ENCODE measurements at regions not wholly inside any gene's neighbourhood (a gene's known extent, or its start where the extent isn't known, plus 50 kb on each side); places are given as distances from the start of the nearest gene placed in this dataset.

DNA sequence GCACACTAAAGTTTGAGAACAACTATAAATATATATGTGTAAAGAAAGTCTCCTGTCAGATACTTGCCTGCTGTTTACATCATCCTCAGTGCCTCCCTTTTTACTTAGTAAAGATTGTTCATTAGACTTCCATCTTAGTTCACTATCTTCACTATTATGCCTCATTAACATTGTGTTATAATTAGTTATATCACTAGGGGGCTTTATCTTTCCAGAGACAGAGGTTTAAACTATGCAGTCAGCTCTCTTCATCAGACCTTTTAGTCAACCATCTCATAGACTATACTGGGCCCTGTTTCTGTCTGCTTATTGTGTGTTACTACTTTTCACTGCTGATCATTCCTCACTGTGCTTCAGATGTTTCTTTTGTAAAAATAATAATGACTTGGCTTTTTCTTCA is 630.8 kb upstream of the KIF2B start:
- TF ChIP-seq, protein P1, sequence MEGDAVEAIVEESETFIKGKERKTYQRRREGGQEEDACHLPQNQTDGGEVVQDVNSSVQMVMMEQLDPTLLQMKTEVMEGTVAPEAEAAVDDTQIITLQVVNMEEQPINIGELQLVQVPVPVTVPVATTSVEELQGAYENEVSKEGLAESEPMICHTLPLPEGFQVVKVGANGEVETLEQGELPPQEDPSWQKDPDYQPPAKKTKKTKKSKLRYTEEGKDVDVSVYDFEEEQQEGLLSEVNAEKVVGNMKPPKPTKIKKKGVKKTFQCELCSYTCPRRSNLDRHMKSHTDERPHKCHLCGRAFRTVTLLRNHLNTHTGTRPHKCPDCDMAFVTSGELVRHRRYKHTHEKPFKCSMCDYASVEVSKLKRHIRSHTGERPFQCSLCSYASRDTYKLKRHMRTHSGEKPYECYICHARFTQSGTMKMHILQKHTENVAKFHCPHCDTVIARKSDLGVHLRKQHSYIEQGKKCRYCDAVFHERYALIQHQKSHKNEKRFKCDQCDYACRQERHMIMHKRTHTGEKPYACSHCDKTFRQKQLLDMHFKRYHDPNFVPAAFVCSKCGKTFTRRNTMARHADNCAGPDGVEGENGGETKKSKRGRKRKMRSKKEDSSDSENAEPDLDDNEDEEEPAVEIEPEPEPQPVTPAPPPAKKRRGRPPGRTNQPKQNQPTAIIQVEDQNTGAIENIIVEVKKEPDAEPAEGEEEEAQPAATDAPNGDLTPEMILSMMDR (IDR thresholded peaks at IDR 0.05; ENCODE audit: low read depth, low read length, missing control alignments): no peak
- H3K4me3 ChIP-seq (ENCODE audit: low read depth, low read length): no peak overlapping the region
- no peak for DNase-seq (ENCODE audit: low read depth)

DNA sequence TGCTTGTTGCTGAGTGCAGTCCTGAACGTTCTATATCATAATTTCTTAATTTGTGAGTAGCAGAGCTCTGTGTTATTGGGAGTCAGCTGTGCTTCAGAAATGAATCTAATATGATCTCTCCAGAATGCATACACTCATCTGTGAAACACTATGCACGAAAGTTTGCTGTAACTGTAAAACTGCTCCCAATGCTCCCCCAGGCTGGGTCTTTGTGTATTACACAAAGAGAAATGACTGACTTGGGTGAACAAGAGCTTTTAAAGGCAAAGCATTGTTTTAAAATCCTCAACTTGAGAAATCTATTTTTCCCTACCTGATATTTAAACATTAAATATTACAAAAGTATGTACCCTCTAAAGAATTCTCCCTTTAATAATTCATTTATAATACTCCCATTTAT is 636.7 kb upstream of the KIF2B start:
- DNase-seq (ENCODE audit: low read depth): no peak
- H3K4me3 ChIP-seq (ENCODE audit: low read depth, low read length): no peak overlapping the region
- TF ChIP-seq, protein P1 (IDR thresholded peaks at IDR 0.05; ENCODE audit: low read depth, low read length, missing control alignments): no peak

DNA sequence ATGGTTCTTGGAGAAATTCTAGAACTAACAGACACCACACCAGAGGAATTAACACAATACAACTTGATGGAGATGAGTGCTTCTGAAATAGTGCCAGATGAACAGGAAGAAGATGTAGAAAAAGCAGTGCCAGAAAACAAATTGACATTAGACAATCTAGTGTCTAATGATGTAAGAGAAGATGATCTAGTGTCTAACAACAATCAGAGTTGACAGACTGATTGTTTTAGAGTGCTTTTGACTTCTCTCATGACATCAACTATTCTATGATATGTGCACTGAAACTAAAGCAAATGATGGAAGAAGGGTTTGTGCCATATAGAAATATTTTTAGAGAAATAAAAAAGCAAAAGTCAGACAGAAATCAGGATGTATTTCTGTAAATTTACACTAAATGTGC is 646.1 kb upstream of the KIF2B start:
- no peak overlapping the region for H3K4me3 ChIP-seq (ENCODE audit: low read depth, low read length)
- TF ChIP-seq, protein P1 (IDR thresholded peaks at IDR 0.05; ENCODE audit: low read depth, low read length, missing control alignments): no peak
- DNase-seq (ENCODE audit: low read depth): no peak

DNA sequence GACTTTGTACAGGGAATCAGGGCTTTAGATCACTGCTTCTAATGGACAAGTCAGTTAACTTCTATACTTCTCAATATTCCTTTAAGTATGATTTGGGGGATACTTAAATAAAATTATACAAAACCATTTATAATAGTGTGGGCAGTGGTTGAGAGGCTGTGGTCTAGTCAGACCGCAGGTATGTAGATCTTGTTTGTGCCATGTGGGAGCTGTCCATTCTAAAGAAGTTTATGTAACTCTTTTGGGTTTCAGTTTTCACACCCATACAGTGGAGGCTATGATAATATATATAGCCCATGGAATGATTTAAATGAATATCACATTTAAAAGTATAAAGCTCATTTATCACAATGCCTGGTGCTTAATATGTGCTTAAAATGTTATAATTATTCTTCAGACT is 654.3 kb upstream of the KIF2B start:
- TF ChIP-seq, protein P1 (IDR thresholded peaks at IDR 0.05; ENCODE audit: low read depth, low read length, missing control alignments): no peak
- no peak overlapping the region for H3K4me3 ChIP-seq (ENCODE audit: low read depth, low read length)
- no peak for DNase-seq (ENCODE audit: low read depth)

DNA sequence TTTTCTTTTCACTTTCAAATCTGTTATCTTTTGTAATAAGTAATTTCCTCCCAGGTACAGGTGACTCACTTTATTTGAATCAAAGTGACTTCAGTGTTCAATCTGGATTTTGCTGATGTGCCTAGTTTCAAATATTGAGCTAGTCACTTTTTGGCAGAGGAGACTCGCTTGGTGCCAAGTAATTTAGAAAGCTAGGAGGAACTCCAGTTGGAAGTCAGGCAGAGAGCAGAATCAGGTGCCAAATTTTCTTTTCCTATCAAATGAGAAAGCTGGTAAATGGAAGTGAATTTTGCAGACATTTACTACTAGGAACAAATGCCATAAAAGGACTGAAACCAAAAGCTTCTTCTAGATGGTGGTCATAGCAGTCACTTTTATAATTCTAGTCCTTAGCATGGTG is 656.0 kb upstream of the KIF2B start:
- H3K4me3 ChIP-seq (ENCODE audit: low read depth, low read length): no peak overlapping the region
- TF ChIP-seq, protein P1 (IDR thresholded peaks at IDR 0.05; ENCODE audit: low read depth, low read length, missing control alignments): no peak

DNA sequence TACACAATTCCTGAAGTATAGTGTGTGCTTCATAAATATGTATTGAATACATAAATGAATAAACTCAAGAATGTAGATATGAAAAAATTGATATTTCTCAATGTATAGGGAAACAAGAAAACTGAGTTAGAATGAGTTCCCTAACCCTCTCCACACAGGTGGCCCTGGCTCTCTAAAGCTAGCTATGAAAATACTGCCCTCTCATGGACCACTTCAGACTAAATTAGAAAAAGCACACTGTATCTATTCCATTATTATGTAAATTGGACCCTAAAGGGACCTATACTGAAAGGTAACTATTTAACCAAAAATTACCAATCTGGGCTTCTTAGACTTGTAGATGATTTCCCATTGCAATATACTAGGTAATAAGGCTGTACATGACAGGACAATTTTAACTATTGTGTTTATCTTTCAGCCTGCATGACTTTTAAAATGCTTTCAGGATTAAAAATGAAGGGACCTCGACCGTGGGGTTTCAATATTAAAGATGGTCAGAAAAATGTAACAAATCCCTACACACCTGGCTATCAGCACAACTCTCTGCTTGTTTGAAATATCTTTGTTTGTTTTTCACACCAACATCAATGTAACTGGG is 672.5 kb upstream of the KIF2B start:
- H3K4me3 ChIP-seq (ENCODE audit: low read depth, low read length): no peak overlapping the region
- DNase-seq (ENCODE audit: low read depth): no peak
- TF ChIP-seq, protein P1 (IDR thresholded peaks at IDR 0.05; ENCODE audit: low read depth, low read length, missing control alignments): no peak

More for the DNA sequence above, 656.0 kb upstream of the KIF2B start:
- DNase-seq (ENCODE audit: low read depth): no peak

DNA sequence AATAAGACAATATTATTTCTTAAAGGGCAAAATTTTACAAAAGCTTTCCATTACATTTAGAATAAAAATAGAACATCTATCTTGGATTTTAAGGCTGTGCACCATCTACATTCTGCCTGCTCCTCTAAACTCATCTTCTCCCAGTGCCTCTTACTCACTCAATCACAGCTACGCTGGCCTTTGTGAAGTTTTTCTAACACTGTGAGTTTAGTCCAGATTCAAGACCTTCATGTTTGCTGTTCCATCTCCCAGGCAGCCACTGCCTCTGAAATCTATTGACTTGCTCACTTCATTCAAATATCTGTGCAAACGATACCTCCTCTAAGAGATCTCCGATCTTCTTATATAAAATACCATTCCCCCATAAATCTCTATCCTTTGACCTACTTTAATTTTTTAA is 673.4 kb upstream of the KIF2B start:
- no peak overlapping the region for H3K4me3 ChIP-seq (ENCODE audit: low read depth, low read length)
- no peak for DNase-seq (ENCODE audit: low read depth)
- TF ChIP-seq, protein P1 (IDR thresholded peaks at IDR 0.05; ENCODE audit: low read depth, low read length, missing control alignments): no peak
